LNCAP (cell line): ENCODE measurements at regions not wholly inside any gene's neighbourhood (a gene's known extent, or its start where the extent isn't known, plus 50 kb on each side); places are given as distances from the start of the nearest gene placed in this dataset.

Source experiments
- CTCF ChIP-seq: fragments of 450-650 bp; IDR thresholded peaks from 2 replicates; pipeline ENCODE4 v1.5.1; 2017; ENCODE audit warnings: mild to moderate bottlenecking

DNA sequence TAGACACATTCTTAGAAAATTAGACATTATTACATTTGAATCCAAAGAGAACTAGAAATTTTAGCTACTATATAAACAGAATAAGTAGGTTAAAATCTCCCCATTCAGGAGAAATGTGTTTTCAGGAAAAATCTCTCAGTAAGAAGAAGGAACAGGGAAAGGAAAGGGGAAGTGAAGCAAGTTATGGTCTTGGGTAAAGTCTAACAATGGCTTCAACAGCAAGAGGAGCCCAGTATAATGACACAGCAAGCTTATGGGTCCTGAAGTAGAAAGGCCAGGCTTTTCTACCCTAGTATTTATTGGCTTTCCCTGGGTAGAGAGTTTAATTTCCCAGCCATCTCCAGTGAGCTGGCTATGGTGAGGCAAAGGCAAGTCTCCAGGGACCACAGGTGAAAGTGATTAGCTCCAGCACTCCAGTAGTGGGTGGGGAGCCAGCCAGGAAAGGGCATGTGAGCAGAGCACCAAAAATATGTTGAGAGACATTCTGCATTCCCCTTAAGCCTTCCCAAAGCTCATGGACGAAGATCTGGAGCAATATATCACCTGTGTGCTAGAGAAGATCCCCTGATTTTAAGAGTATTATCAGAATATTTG, 981.7 kb downstream of the NR2F1-AS1 start:
- TF ChIP-seq CTCF, result no peak

- TF ChIP-seq CTCF, result no peak
Measured at GRCh38 chr5:92594031-92594430, 987.0 kb downstream of the NR2F1-AS1 start.

- TF ChIP-seq CTCF, result no peak
Measured at GRCh38 chr5:92588876-92589275, 992.1 kb downstream of the NR2F1-AS1 start.

DNA sequence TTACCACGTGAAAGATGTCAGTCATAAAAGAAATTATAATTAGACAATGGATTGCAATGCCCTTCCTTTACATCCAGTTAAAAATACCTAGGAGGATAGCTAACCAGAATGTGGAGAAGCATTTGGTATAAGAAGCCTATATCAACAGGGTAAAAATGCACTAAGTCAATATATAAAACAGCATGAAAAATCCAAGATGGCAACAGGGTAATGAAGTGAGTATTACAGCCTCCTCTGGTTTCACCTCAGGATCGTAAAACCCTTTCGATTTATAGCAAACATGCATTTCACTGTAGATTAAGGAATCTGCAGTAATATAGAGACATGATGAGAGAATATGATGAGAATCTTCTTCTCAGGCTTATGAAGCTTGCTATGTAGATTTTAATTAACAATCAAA, 999.3 kb downstream of the NR2F1-AS1 start:
- no peak for TF ChIP-seq CTCF

- no peak for TF ChIP-seq CTCF
Measured at GRCh38 chr5:92581249-92581648, 999.8 kb downstream of the NR2F1-AS1 start.

DNA sequence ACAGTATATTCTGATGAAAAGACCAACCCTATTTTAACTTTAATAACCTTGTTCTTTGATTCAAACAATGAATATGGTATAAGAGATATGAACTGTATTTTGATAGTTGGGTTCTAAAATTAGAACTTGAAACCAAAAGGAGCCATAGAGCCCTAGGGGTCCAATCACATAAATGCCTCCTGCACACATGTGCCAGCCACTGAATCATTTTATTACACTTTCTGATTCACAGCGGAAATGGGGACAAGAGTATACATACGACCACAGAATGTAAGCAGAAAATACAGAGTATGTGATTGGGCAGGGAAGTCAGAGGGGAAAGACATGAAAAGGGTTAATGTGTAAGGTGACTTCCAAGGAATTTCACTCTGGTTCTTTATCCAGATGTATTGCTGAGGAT, 1000.2 kb downstream of the NR2F1-AS1 start:
- TF ChIP-seq CTCF, result no peak

DNA sequence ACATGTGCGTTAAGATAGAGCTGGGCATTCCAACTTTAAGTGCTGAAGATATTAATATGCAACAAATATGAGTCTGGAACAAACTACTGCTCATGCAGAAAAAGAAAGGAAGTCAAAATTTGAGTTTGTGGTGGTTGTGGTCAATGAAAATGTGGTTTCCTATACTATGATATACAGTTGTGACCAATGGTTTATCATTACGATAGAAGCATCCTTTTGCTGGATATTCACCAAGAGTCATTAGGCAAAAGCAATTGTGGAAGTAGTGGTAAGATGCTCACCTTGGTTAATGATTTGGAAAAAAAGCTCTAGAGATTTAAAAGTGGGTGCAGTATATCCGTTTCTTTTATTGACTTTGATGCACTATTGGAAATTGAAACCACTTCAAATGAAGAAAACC, 1007.0 kb downstream of the NR2F1-AS1 start:
- no peak for TF ChIP-seq CTCF

GRCh38 chr5:92568522-92568921, 1012.5 kb downstream of the NR2F1-AS1 start:
- no peak for TF ChIP-seq CTCF
